CD4-positive, alpha-beta memory T cell (primary cell): ENCODE measurements at regions not wholly inside any gene's neighbourhood (a gene's known extent, or its start where the extent isn't known, plus 50 kb on each side); places are given as distances from the start of the nearest gene placed in this dataset.

Experiments used
- CTCF ChIA-PET: fragments of 350-600 bp; sonication (Branson Sonifier 250); formaldehyde crosslinking; loops from one replicate; lab custom pipeline; 2021; ENCODE audit warnings: inconsistent platforms; ENCODE audit not compliant: partially characterized antibody; lab: Charles Lee
- POLR2A ChIA-PET: fragments of 350-600 bp; sonication (Branson Sonifier 250); formaldehyde crosslinking; loops from one replicate; lab custom pipeline; 2021; ENCODE audit not compliant: partially characterized antibody; lab: Charles Lee
- DNase-seq, 5 donors: peaks; one replicate each; pipeline versions ENCODE4 v3.0.0 to v3.0.0-alpha.2; 2020 to 2022; ENCODE audit warnings: mixed read lengths in 1 of 5
- H3K27ac ChIP-seq: one replicate; pipeline ENCODE4 v1.7.0; 2013; ENCODE audit warnings: low read depth, low read length
- H3K27me3 ChIP-seq: 2 replicates; pipeline ENCODE4 v1.7.0; 2013; ENCODE audit warnings: mild to moderate bottlenecking, low read length, moderate library complexity; ENCODE audit not compliant: insufficient read depth
- H3K36me3 ChIP-seq: 2 replicates; pipeline ENCODE4 v1.7.0; 2013; ENCODE audit warnings: mild to moderate bottlenecking, low read length, moderate library complexity; ENCODE audit not compliant: insufficient read depth
- H3K4me1 ChIP-seq: 2 replicates; pipeline ENCODE4 v1.7.0; 2013; ENCODE audit warnings: mild to moderate bottlenecking, low read length, moderate library complexity; ENCODE audit not compliant: insufficient read depth
- H3K4me3 ChIP-seq, 2 donors: one replicate each; pipeline ENCODE4 v1.7.0; 2013; ENCODE audit warnings: low read length in 2 of 2, mild to moderate bottlenecking in 1 of 2
- H3K9me3 ChIP-seq, 2 donors: one replicate each; pipeline ENCODE4 v1.7.0; 2013; ENCODE audit warnings: low read length in 2 of 2, control low read depth in 1 of 2; ENCODE audit not compliant: control insufficient read depth in 1 of 2
- H3K27ac Mint-ChIP-seq, 7 donors: one replicate each; pipeline ENCODE4 v1.8.0; 2020 to 2021; ENCODE audit warnings: mixed read lengths in 7 of 7, mild to moderate bottlenecking in 6 of 7, inconsistent platforms in 3 of 7, moderate library complexity in 3 of 7
- H3K27me3 Mint-ChIP-seq, 2 donors: one replicate each; pipeline ENCODE4 v1.8.0; 2020 to 2021; ENCODE audit warnings: mixed read lengths in 2 of 2
- H3K36me3 Mint-ChIP-seq, 2 donors: one replicate each; pipeline ENCODE4 v1.8.0; 2020 to 2021; ENCODE audit warnings: mixed read lengths in 2 of 2, inconsistent platforms in 1 of 2, mild to moderate bottlenecking in 1 of 2
- H3K4me1 Mint-ChIP-seq, 4 donors: one replicate each; pipeline ENCODE4 v1.8.0; 2020 to 2021; ENCODE audit warnings: mixed read lengths in 4 of 4, mild to moderate bottlenecking in 1 of 4
- H3K4me3 Mint-ChIP-seq, 8 donors: one replicate each; pipeline ENCODE4 v1.8.0; 2020 to 2021; ENCODE audit warnings: mixed read lengths in 8 of 8, mild to moderate bottlenecking in 7 of 8, moderate library complexity in 6 of 8, inconsistent platforms in 3 of 8
- H3K9me3 Mint-ChIP-seq, 8 donors: one replicate each; pipeline ENCODE4 v1.8.0; 2020 to 2021; ENCODE audit warnings: mixed read lengths in 8 of 8, mild to moderate bottlenecking in 5 of 8, inconsistent platforms in 3 of 8, moderate library complexity in 1 of 8
- intact Hi-C: fragments of 100-400 bp; cut with micrococcal nuclease; formaldehyde crosslinking; loops from one replicate; pipeline ENCODE4 v1.15.1; 2023

- Histone ChIP-seq H3K27me3 (no peaks in the 10 kb centered on the region), H3K36me3 (no peaks in the 10 kb centered on the region), H3K4me1 (no peaks in the 10 kb centered on the region), H3K27ac (no peak overlapping the region), H3K4me3 (no peak overlapping the region), H3K9me3 (no peaks in the 10 kb centered on the region)
- ChIA-PET POLR2A (no interaction called here), CTCF (no interaction called here)
- Mint-ChIP-seq H3K36me3 (no peaks in the 10 kb centered on the region), H3K4me1 (no peaks in the 10 kb centered on the region), H3K27ac (no peak overlapping the region), H3K9me3 (peaks cover 0 to 5% (median under 1%) of the 10 kb centered on the region in 8 donors), H3K27me3 (no peaks in the 10 kb centered on the region), H3K4me3 (no peak overlapping the region)
- DNase-seq = no peak
- intact Hi-C loops = no loop called here
Measured at GRCh38 chr14:62308891-62309290, 546.7 kb downstream of the SNAPC1 start.

DNA sequence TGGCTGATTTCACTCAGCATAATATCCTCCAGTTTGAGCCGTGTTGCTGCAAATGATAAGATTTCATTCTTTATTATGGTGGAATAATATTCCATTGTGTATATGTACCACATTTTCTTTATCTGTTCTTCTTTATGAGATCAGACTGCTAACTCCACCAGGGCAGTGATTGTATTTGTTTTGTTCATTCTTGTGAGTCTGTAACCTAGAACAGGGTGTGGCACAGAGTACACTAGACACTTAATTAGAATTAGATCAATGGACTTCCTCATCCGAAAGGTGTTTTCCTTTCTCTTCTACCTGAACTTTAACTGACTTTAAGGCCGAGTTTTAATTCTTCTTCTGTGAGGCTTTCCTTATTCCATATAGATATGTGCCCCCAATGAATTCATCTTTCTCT lies 551.0 kb downstream of the SNAPC1 start:
- Mint-ChIP-seq H3K4me3 (no peak overlapping the region), H3K4me1 (no peaks in the 10 kb centered on the region), H3K9me3 (peaks cover 0 to 3% (median 0%) of the 10 kb centered on the region in 8 donors), H3K27ac (no peak overlapping the region), H3K36me3 (no peaks in the 10 kb centered on the region), H3K27me3 (no peaks in the 10 kb centered on the region)
- Histone ChIP-seq H3K4me3 (no peak overlapping the region), H3K4me1 (no peaks in the 10 kb centered on the region), H3K27ac (no peak overlapping the region), H3K36me3 (no peaks in the 10 kb centered on the region), H3K27me3 (no peaks in the 10 kb centered on the region), H3K9me3 (no peaks in the 10 kb centered on the region)
- intact Hi-C loops = no loop called here
- POLR2A ChIA-PET = no interaction called here
- CTCF ChIA-PET = no interaction called here
- no peak for DNase-seq

DNA sequence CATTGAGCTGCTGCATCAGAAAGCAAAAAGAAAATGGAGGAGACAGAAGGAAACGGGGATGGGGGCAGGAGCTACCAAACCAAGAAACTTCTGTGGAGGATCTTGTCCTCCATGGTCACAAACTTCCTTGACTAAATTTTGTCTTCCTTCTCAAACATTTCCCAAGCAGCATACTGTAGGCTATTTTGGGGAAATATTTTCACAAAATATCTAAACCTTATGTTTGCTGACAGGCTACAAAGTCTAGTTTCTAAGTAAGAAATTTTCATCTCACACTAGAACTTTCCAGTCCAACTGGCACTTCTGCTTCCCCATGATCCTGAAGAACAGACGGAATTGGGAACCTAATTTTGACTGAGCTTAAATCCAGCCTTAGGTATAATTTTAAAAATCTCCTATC lies 552.0 kb downstream of the SNAPC1 start:
- intact Hi-C loops = no loop called here
- Histone ChIP-seq H3K27ac (no peak overlapping the region), H3K4me1 (no peaks in the 10 kb centered on the region), H3K4me3 (no peak overlapping the region), H3K27me3 (no peaks in the 10 kb centered on the region), H3K36me3 (no peaks in the 10 kb centered on the region), H3K9me3 (no peaks in the 10 kb centered on the region)
- ChIA-PET CTCF (no interaction called here), POLR2A (no interaction called here)
- Mint-ChIP-seq H3K36me3 (no peaks in the 10 kb centered on the region), H3K27me3 (no peaks in the 10 kb centered on the region), H3K9me3 (peaks cover 0 to 3% (median 0%) of the 10 kb centered on the region in 8 donors), H3K4me1 (no peaks in the 10 kb centered on the region), H3K4me3 (no peak overlapping the region), H3K27ac (no peak overlapping the region)
- DNase-seq = no peak

GRCh38 chr14:62314871-62315270 lies 552.7 kb downstream of the SNAPC1 start:
- ChIA-PET CTCF (no interaction called here), POLR2A (no interaction called here)
- intact Hi-C loops = no loop called here
- Histone ChIP-seq H3K27ac (no peak overlapping the region), H3K4me3 (no peak overlapping the region), H3K27me3 (no peaks in the 10 kb centered on the region), H3K36me3 (no peaks in the 10 kb centered on the region), H3K9me3 (no peaks in the 10 kb centered on the region), H3K4me1 (no peaks in the 10 kb centered on the region)
- H3K9me3 Mint-ChIP-seq = peaks cover 0 to 3% (median 0%) of the 10 kb centered on the region in 8 donors
- H3K27ac Mint-ChIP-seq = no peak overlapping the region
- H3K27me3 Mint-ChIP-seq = no peaks in the 10 kb centered on the region
- no peaks in the 10 kb centered on the region for H3K36me3 Mint-ChIP-seq
- H3K4me1 Mint-ChIP-seq = no peaks in the 10 kb centered on the region
- no peak overlapping the region for H3K4me3 Mint-ChIP-seq
- no peak for DNase-seq

- H3K27me3 ChIP-seq = no peaks in the 10 kb centered on the region
- H3K4me3 ChIP-seq = no peak overlapping the region
- Mint-ChIP-seq H3K4me1 (no peaks in the 10 kb centered on the region), H3K27me3 (no peaks in the 10 kb centered on the region), H3K36me3 (no peaks in the 10 kb centered on the region), H3K9me3 (peaks cover 0 to 3% (median 0%) of the 10 kb centered on the region in 8 donors), H3K4me3 (no peak overlapping the region), H3K27ac (no peak overlapping the region)
- no peak overlapping the region for H3K27ac ChIP-seq
- intact Hi-C loops = no loop called here
- ChIA-PET CTCF (no interaction called here), POLR2A (no interaction called here)
- DNase-seq = no peak
- no peaks in the 10 kb centered on the region for H3K36me3 ChIP-seq
- no peaks in the 10 kb centered on the region for H3K9me3 ChIP-seq
- H3K4me1 ChIP-seq = no peaks in the 10 kb centered on the region
Measured at GRCh38 chr14:62315631-62316030, 553.4 kb downstream of the SNAPC1 start.

DNA sequence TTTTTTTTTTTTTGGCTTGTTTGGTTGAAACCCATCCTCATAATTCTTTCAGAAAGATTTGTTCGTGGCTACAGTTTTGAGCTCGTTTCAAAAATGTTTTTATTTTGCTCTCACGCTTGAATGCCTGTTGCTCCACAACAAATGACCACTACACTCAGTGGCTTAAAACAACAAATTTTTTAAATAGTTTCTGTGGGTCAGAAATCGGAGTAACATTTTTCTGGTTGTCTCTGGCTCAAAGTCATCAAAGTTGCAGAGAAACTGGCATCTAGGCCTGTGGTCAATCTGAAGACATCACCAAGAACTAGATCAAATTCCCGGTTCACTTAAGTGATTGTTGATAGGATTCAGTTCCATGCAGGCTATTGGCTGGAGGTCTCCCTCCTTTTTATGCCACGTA lies 560.0 kb downstream of the SNAPC1 start:
- no peaks in the 10 kb centered on the region for H3K4me1 Mint-ChIP-seq
- Histone ChIP-seq H3K4me3 (no peak overlapping the region), H3K36me3 (no peaks in the 10 kb centered on the region), H3K4me1 (no peaks in the 10 kb centered on the region), H3K9me3 (no peaks in the 10 kb centered on the region), H3K27me3 (no peaks in the 10 kb centered on the region), H3K27ac (no peak overlapping the region)
- ChIA-PET CTCF (no interaction called here), POLR2A (no interaction called here)
- H3K36me3 Mint-ChIP-seq = no peaks in the 10 kb centered on the region
- DNase-seq = no peak
- H3K9me3 Mint-ChIP-seq = peaks cover 0 to 11% (median 4%) of the 10 kb centered on the region in 8 donors
- H3K4me3 Mint-ChIP-seq = no peak overlapping the region
- H3K27ac Mint-ChIP-seq = no peak overlapping the region
- intact Hi-C loops = no loop called here
- no peaks in the 10 kb centered on the region for H3K27me3 Mint-ChIP-seq

- Histone ChIP-seq H3K9me3 (no peaks in the 10 kb centered on the region), H3K4me1 (no peaks in the 10 kb centered on the region), H3K4me3 (no peak overlapping the region), H3K36me3 (no peaks in the 10 kb centered on the region), H3K27ac (no peak overlapping the region), H3K27me3 (no peaks in the 10 kb centered on the region)
- no peak for DNase-seq
- Mint-ChIP-seq H3K4me1 (no peaks in the 10 kb centered on the region), H3K9me3 (peaks cover 0 to 15% (median 8%) of the 10 kb centered on the region in 8 donors), H3K27me3 (no peaks in the 10 kb centered on the region), H3K27ac (no peak overlapping the region), H3K36me3 (no peaks in the 10 kb centered on the region), H3K4me3 (no peak overlapping the region)
- ChIA-PET POLR2A (no interaction called here), CTCF (no interaction called here)
- intact Hi-C loops = no loop called here
Measured at GRCh38 chr14:62329427-62329826, 567.2 kb downstream of the SNAPC1 start.

GRCh38 chr14:62347562-62348011 lies 585.4 kb downstream of the SNAPC1 start:
- H3K4me1 ChIP-seq = no peaks in the 10 kb centered on the region
- H3K27me3 ChIP-seq = no peaks in the 10 kb centered on the region
- Mint-ChIP-seq H3K27me3 (peaks cover 0 to 2% of the 10 kb centered on the region in 2 donors), H3K9me3 (peaks cover 3 to 16% (median 8%) of the 10 kb centered on the region in 8 donors), H3K36me3 (peaks cover 0 to 3% of the 10 kb centered on the region in 2 donors), H3K4me3 (no peak overlapping the region), H3K27ac (no peak overlapping the region), H3K4me1 (no peaks in the 10 kb centered on the region)
- H3K36me3 ChIP-seq = no peaks in the 10 kb centered on the region
- no peak overlapping the region for H3K27ac ChIP-seq
- ChIA-PET CTCF (no interaction called here), POLR2A (no interaction called here)
- H3K4me3 ChIP-seq = no peak overlapping the region
- DNase-seq = no peak
- H3K9me3 ChIP-seq = peaks cover 0 to 4% of the 10 kb centered on the region in 2 donors
- intact Hi-C loops = no loop called here
